ENCODE measurements at regions not wholly inside any gene's neighbourhood (a gene's known extent, or its start where the extent isn't known, plus 50 kb on each side); places are given as distances from the start of the nearest gene placed in this dataset.

GRCh38 chr1:228982637-228983036, 247.4 kb downstream of the RHOU start:
- TF ChIP-seq POLR2A (IDR thresholded peaks at IDR 0.05) (no peak), CTCF (IDR thresholded peaks at IDR 0.05) (no peak), EP300 (IDR thresholded peaks at IDR 0.05) (no peak)

All from ovary (tissue), 3 donors.